SK-N-SH (cell line): ENCODE measurements at regions not wholly inside any gene's neighbourhood (a gene's known extent, or its start where the extent isn't known, plus 50 kb on each side); places are given as distances from the start of the nearest gene placed in this dataset.

Experiments used
- FOXM1 ChIP-seq: IDR thresholded peaks from 2 replicates; pipeline ENCODE4 v1.4.0; 2012; ENCODE audit warnings: low read depth, mild to moderate bottlenecking
- MXI1 ChIP-seq: IDR thresholded peaks from 2 replicates; pipeline ENCODE4 v1.6.1; 2012; ENCODE audit warnings: mild to moderate bottlenecking, low read depth, low read length, improper control_type of control experiment
- RAD21 ChIP-seq: IDR thresholded peaks from 2 replicates; pipeline ENCODE4 v1.6.1; 2012; ENCODE audit warnings: mild to moderate bottlenecking, low read length
- RCOR1 ChIP-seq: fragments of 150-350 bp; IDR thresholded peaks from 2 replicates; pipeline ENCODE4 v1.6.1; 2017; ENCODE audit warnings: antibody characterized with exemption, low read length
- TF ChIP-seq, protein P1 (sequence below): IDR thresholded peaks from 2 replicates; pipeline ENCODE4 v1.6.1; 2012; ENCODE audit warnings: mild to moderate bottlenecking, low read depth, low read length, moderate library complexity

DNA sequence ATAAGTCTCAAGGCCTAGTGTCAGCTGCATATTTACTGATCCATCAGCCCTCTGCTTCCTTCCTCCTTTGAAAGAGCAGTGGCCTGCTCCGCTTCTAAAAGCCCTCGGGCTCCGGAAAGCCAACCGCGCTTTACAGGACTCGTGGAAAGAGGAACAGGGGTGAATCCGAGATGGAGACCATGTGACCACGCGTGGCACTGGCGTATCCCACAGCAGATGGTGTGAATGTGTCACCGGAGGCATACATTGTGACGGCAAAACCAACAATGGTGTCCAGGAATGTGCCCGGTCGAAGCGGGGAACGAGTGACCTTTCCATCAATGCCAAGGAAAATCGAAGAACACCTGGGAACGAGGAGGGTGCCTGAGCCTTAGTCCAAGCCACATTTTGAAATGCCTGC is 484.6 kb downstream of the SPATA31A7 start:
- TF ChIP-seq RAD21 (no peak), FOXM1 (no peak), MXI1 (no peak), RCOR1 (no peak)
- TF ChIP-seq, protein P1, sequence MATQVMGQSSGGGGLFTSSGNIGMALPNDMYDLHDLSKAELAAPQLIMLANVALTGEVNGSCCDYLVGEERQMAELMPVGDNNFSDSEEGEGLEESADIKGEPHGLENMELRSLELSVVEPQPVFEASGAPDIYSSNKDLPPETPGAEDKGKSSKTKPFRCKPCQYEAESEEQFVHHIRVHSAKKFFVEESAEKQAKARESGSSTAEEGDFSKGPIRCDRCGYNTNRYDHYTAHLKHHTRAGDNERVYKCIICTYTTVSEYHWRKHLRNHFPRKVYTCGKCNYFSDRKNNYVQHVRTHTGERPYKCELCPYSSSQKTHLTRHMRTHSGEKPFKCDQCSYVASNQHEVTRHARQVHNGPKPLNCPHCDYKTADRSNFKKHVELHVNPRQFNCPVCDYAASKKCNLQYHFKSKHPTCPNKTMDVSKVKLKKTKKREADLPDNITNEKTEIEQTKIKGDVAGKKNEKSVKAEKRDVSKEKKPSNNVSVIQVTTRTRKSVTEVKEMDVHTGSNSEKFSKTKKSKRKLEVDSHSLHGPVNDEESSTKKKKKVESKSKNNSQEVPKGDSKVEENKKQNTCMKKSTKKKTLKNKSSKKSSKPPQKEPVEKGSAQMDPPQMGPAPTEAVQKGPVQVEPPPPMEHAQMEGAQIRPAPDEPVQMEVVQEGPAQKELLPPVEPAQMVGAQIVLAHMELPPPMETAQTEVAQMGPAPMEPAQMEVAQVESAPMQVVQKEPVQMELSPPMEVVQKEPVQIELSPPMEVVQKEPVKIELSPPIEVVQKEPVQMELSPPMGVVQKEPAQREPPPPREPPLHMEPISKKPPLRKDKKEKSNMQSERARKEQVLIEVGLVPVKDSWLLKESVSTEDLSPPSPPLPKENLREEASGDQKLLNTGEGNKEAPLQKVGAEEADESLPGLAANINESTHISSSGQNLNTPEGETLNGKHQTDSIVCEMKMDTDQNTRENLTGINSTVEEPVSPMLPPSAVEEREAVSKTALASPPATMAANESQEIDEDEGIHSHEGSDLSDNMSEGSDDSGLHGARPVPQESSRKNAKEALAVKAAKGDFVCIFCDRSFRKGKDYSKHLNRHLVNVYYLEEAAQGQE: no peak
